ENCODE measurements at regions not wholly inside any gene's neighbourhood (a gene's known extent, or its start where the extent isn't known, plus 50 kb on each side); places are given as distances from the start of the nearest gene placed in this dataset.
"Not testable (repeated sequence)": the region's sequence is repeated elsewhere in the genome, so short reads cannot be mapped to it uniquely, and the experiment has no call there.

DNA sequence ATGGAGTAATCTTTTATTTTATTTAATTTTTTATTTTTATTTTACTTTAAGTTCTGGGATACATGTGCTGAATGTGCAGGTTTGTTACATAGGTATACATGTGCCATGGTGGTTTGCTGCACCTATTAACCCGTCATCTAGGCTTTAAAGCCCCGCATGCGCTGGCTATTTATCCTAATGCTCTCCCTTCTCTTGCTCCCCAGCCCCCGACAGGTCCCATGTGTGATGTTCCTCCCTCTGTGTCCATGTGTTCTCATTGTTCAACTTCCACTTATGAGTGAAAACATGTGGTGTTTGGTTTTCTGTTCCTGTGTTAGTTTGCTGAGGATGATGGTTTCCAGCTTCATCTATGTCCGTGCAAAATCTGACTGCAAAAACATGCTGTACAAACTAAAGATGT is 142.5 kb downstream of the OTOL1 start:
- TF ChIP-seq CHD2 (IDR thresholded peaks at IDR 0.05; ENCODE audit: borderline replicate concordance, low read depth, low read length); NRF1 (conservative IDR thresholded peaks at IDR 0.05; ENCODE audit: low read depth, low read length); CHD1 (IDR thresholded peaks at IDR 0.05; ENCODE audit: low read depth, low read length); EZH2 (IDR thresholded peaks at IDR 0.05; ENCODE audit: borderline replicate concordance, control insufficient read depth, low read depth, low read length); CBX5 (IDR thresholded peaks at IDR 0.05; ENCODE audit: low read depth); EP300 (IDR thresholded peaks at IDR 0.05; ENCODE audit: borderline replicate concordance in 1 of 2, control insufficient read depth in 1 of 2, low read depth in 2 of 2, low read length in 2 of 2); CHD4 (IDR thresholded peaks at IDR 0.05); ZNF274 (IDR thresholded peaks at IDR 0.05; ENCODE audit: insufficient read depth, insufficient read length): not testable (repeated sequence)
- TF ChIP-seq, protein P1, sequence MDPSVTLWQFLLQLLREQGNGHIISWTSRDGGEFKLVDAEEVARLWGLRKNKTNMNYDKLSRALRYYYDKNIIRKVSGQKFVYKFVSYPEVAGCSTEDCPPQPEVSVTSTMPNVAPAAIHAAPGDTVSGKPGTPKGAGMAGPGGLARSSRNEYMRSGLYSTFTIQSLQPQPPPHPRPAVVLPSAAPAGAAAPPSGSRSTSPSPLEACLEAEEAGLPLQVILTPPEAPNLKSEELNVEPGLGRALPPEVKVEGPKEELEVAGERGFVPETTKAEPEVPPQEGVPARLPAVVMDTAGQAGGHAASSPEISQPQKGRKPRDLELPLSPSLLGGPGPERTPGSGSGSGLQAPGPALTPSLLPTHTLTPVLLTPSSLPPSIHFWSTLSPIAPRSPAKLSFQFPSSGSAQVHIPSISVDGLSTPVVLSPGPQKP (IDR thresholded peaks at IDR 0.05; ENCODE audit: low read depth, low read length), result not testable (repeated sequence)
- TF ChIP-seq, protein P2, sequence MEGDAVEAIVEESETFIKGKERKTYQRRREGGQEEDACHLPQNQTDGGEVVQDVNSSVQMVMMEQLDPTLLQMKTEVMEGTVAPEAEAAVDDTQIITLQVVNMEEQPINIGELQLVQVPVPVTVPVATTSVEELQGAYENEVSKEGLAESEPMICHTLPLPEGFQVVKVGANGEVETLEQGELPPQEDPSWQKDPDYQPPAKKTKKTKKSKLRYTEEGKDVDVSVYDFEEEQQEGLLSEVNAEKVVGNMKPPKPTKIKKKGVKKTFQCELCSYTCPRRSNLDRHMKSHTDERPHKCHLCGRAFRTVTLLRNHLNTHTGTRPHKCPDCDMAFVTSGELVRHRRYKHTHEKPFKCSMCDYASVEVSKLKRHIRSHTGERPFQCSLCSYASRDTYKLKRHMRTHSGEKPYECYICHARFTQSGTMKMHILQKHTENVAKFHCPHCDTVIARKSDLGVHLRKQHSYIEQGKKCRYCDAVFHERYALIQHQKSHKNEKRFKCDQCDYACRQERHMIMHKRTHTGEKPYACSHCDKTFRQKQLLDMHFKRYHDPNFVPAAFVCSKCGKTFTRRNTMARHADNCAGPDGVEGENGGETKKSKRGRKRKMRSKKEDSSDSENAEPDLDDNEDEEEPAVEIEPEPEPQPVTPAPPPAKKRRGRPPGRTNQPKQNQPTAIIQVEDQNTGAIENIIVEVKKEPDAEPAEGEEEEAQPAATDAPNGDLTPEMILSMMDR (IDR thresholded peaks at IDR 0.05 in 2 of 3, conservative IDR thresholded peaks at IDR 0.05 in 1 of 3; ENCODE audit: control insufficient read depth in 2 of 3, extremely low read depth in 1 of 3, insufficient read depth in 1 of 3, low read depth in 3 of 3, low read length in 3 of 3), result not testable (repeated sequence)
